ENCODE measurements at regions not wholly inside any gene's neighbourhood (a gene's known extent, or its start where the extent isn't known, plus 50 kb on each side); places are given as distances from the start of the nearest gene placed in this dataset.
A peak's percentile ranks its signal among the peaks of the same experiment; 100 is the strongest.

DNA sequence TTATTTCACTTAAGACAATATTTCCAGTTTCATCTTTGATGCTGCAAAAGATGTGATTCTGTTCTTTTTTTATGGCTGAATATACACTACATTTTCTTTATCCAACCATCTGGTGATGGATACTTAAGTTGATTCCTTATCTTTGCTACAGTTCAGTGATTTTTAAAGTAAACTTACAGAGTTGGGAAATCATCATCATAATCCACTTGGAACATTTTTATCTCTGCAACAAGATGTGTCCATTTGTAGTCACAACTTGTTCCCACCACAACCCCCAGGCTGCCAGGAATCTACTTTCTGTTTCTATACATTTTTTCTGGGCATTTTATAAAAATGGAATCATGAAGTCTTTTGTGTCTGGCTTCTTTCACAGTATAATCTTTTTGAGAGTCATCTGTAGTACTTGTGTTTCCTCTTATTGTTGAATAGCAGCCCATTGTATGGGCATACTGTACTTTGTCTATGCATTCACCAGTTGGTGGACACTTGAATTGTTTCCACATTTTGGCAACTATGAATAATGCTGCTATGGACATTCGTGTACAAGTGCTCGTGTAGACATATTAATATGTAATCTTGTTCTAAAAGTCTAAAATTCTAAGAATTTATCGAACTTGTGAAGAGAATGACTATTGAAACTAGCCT lies 212.5 kb upstream of the DDHD1 start:
- peak; percentile 90 for DNase-seq (ENCODE audit: low spot score)

DNA sequence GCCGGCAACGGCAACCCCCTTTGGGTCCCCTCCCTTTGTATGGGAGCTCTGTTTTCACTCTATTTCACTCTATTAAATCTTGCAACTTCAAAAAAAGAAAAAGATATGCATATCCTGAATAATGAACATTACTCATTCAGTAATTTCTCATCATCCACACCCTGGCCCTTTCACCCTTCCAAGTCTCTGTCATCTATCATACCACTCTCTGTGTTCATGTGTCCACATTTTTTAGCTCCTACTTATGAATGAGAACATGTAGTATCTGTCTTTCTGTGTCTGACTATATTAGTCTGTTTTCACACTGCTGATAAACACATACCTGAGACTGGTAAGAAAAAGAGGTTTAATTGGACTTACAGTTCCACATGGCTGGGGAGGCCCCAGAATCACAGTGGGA lies 209.8 kb upstream of the DDHD1 start:
- peak; percentile 3 for DNase-seq (ENCODE audit: low spot score)

- no peak for DNase-seq (ENCODE audit: low spot score)
Observed at GRCh38 chr14:53360829-53361228, 207.7 kb upstream of the DDHD1 start.

GRCh38 chr14:53358166-53358565 lies 205.0 kb upstream of the DDHD1 start:
- DNase-seq (ENCODE audit: low spot score): no peak

GRCh38 chr14:53356361-53357150 lies 203.4 kb upstream of the DDHD1 start:
- DNase-seq (ENCODE audit: low spot score): peak; percentile 7

DNA sequence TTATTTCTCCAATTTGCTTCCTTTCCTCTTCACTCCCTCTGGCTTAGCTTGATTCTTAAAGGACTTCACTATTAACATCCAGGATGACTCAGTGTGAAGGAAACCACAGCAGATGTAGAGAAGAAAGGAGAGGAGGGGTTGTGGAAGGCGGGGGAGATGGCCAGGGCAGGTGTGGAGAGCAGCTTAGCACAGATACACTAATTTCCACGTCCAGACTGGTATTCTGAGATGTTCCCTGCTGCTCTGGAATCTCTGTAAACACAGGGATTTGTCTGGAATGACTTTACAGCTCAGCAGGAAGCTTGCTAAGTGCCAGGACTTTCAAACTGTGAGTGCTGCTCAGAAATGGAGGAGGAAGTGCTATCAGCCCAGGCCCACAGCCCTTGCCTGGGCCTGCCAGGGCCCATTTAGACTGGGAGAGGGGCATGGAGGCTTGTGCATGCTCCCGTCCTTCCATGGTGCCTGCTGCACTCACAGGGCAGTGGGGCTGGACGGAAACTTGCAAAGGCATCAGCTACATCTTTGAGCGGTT lies 202.5 kb upstream of the DDHD1 start:
- peak; percentile 78 for DNase-seq (ENCODE audit: low spot score)

DNA sequence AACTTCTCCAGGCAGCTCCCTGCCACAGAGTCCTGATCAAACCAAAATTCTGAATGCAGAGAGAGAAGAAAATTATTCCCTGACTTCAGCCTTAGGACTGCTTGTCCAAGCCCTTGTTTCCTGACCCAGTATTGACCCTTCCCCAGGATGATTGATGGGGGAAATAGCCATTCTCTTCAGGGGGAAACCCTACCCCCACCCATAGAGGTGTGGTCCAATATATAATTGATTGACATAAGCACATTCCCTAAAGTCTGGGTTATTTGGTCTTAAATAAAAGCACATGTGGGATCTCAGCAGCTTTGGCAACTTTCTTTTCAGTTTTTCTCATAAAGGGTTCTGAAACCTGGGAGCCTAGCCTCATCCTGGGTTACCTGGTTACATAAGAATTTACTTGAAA lies 201.2 kb upstream of the DDHD1 start:
- no peak for DNase-seq (ENCODE audit: low spot score)

DNA sequence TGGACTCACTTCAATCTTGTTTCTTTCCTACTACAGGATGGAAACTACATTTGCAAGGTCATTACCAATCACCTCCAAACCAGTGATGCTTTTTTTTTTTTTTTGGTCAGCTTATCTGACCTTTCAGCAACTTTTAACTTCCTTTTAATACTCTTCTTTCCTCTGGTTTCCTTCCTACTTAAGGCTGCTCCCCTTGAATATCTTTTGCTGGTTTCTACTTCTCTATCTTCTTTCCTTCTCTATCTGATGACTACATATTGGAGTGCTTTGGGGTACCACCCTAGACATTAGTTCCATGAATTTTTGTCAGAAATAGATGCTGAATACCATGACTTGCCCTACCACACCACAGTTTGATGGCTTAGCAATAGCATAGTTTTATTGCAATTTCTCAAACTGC lies 197.7 kb upstream of the DDHD1 start:
- DNase-seq (ENCODE audit: low spot score): no peak

- no peak for DNase-seq (ENCODE audit: low spot score)
Observed at GRCh38 chr14:53350429-53350828, 197.3 kb upstream of the DDHD1 start.

GRCh38 chr14:53346988-53347387 lies 193.9 kb upstream of the DDHD1 start:
- DNase-seq (ENCODE audit: low spot score): no peak

DNA sequence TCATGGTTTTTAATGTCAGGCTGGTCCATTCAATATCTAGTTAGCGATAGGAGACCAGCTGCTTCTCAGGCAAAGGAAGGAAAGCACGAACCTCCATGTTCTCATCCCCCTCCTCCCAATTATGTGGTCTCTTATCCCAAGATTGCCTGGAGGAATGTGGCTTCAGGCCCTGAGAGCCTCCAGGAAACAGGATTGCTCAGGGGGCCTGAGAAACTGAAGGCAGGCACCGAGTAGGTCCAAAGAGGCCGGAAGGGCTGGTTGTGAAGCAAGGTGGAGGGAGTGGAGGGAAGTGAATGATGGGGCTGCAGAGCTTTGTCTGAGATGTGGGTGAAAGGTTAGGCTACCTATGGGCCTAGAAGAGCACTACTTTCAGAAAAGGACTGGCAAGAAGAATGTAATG lies 188.2 kb upstream of the DDHD1 start:
- DNase-seq (ENCODE audit: low spot score): no peak

DNA sequence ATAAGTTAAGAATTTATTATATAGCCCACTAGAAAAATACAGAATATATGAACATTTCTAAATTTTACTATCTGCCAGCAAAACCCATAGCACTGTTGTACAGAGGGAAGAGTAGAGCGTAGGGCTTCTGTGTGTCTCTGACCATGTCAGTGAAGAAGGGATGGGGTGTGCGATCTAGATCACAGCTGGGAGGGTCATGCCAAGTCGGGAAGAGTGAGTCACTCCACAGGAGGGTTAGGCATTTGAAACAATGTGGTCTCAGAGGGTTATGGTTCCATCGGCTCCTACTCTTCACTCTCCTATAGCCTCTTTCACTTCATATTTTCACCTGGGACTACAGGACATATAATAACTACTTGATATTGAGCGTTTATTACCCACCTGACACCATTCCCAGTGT lies 185.1 kb upstream of the DDHD1 start:
- no peak for DNase-seq (ENCODE audit: low spot score)

DNA sequence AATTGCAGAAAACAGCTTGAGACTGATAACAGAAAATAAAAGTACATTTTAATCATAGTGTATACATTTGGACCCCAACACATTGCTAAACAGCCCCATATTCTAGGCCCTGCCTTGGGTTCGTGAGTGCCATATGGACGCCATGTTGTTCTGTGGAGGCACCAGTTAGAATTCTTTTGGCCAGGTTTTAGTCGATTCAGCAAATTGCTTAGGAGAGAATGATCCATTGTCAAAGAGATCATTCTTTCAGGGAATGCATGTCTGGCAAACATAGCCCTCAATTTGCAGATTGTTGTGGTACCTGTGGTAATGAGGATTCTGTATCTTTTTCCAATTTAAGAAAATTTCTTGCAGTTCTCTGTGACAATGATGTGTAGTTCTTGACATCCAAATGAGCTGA lies 183.6 kb upstream of the DDHD1 start:
- DNase-seq (ENCODE audit: low spot score): no peak

DNA sequence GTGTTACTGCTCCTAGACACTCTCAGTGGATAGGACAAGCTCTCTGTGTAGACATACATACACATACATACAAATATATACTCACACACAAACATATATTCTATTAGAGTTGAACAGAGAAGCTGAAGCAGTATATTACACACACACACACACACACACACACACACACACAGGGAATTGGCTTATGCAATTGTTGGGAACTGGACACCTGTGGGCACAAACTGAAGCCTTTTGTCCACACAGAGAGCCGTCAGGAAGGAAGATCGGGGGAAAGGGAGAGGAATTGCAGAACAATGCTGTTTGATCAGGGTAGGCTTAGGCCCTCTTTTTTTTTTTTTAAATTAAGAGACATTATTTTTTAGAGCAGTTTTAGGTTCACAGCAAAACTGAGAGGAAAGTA lies 180.7 kb upstream of the DDHD1 start:
- DNase-seq (ENCODE audit: low spot score): no peak

DNA sequence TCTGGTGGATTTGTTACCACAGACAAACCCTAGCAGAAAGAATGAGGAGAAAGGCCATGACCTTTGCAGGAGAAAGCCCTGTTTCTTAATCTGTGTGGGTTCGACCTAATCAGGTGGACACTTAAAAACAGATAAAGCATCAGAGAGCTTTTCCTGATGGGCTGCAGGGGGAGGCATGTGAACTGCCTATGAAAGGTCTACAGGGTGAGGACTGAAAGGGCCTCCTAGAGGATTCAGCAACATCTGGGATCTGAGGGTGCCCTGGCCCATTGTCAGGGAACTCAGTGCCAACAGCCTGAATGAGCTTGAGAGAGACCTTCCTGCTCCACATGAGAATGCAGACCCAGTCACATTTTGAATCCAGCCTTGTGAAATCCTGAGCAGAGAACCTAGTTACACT lies 178.8 kb upstream of the DDHD1 start:
- no peak for DNase-seq (ENCODE audit: low spot score)

DNA sequence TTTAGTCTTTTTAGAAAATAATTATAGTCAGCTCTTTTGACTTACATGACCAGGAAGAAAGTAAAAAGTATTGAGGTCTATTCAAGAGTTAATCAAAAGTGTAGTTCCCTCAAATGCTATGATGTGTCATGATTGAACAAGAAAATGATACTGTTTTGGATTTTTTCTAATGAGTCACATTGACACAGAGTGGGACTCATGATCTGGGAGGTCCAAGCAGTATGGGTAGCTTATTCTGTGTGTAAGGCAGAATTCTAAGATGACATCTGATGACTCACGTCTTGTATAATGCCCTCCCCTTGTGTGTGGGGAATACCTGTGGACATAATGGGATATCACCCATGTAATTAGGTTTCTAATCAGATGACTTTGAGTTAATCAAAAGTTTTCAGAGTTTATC lies 178.1 kb upstream of the DDHD1 start:
- DNase-seq (ENCODE audit: low spot score): no peak

- DNase-seq (ENCODE audit: low spot score): no peak
Observed at GRCh38 chr14:53330441-53330840, 177.3 kb upstream of the DDHD1 start.

DNA sequence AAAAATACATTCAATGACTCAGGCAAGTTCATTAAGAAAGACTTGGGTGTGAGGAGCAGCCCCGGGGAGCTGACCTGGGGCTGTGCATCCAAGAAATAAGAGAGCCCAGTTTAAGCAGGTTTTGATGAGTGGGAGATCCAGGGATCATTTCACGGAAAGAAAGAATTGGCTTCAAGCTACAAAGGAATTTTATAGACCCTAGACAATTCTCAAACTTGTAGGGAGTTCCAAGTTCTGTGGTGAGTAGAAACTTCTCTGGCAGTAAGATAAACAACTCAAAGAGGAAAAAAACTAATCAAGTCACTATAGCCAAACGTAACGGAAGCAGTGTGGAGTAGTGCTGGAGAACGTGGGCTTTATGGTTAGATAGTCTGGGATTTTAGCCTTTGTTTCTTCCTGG lies 175.7 kb upstream of the DDHD1 start:
- no peak for DNase-seq (ENCODE audit: low spot score)

- no peak for DNase-seq (ENCODE audit: low spot score)
Observed at GRCh38 chr14:53327716-53328115, 174.6 kb upstream of the DDHD1 start.

- no peak for DNase-seq (ENCODE audit: low spot score)
Observed at GRCh38 chr14:53325176-53325806, 172.2 kb upstream of the DDHD1 start.

DNA sequence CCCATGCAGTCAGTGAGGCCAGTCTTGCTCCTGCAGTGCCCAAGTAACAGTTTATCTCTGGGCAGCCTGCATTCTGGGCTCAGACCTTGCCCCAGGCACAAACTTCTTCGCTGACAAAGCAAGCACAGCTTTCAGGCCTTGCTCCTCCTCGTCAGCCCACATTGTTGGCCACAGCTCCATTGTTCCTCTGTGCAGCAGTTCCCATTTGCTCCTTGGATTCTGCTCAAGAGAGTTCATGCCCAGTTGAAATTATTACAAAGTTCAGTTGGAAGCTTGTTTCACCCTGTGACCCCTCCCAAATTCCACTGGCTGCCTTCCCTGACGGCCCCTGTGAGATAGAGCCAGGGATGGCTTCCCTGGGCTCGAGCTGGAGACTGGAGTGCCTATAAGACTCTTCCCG lies 163.4 kb upstream of the DDHD1 start:
- no peak for DNase-seq (ENCODE audit: low spot score)

- DNase-seq (ENCODE audit: low spot score): no peak
Observed at GRCh38 chr14:53310412-53310811, 157.3 kb upstream of the DDHD1 start.

GRCh38 chr14:53306911-53307310 lies 153.8 kb upstream of the DDHD1 start:
- no peak for DNase-seq (ENCODE audit: low spot score)

All from umbilical cord (tissue), 1 donor.